ENCODE measurements at regions not wholly inside any gene's neighbourhood (a gene's known extent, or its start where the extent isn't known, plus 50 kb on each side); places are given as distances from the start of the nearest gene placed in this dataset.
"Not testable (repeated sequence)": the region's sequence is repeated elsewhere in the genome, so short reads cannot be mapped to it uniquely, and the experiment has no call there.

GRCh38 chr7:83820641-83821040, 171.7 kb upstream of the SEMA3E start:
- POLR2A ChIA-PET = no interaction called here
- WGBS (ENCODE audit: insufficient coverage) = no CpG with 5 or more reads among the region's 4 CpGs
- H3K4me1 ChIP-seq (ENCODE audit: control insufficient read depth in 1 of 2, extremely low read depth in 1 of 2, insufficient read depth in 2 of 2, low read length in 2 of 2) = no peaks in the 10 kb centered on the region
- Mint-ChIP-seq H3K27ac (no peak overlapping the region), H3K9me3 (peaks cover 0 to 10% (median 3%) of the 10 kb centered on the region in 3 donors), H3K27me3 (no peaks in the 10 kb centered on the region), H3K4me3 (no peak overlapping the region), H3K36me3 (no peaks in the 10 kb centered on the region), H3K4me1 (no peaks in the 10 kb centered on the region)
- no peaks in the 10 kb centered on the region for H3K27me3 ChIP-seq (replicated peaks in 1 of 2; ENCODE audit: control insufficient read depth in 2 of 2, extremely low read depth in 1 of 2, insufficient read depth in 2 of 2, low read length in 1 of 2)
- H3K9me3 ChIP-seq = no peaks in the 10 kb centered on the region
- ATAC-seq (replicated peaks in 1 of 4) (no peak), DNase-seq (no peak)
- H3K36me3 ChIP-seq (ENCODE audit: control insufficient read depth in 2 of 2, extremely low read depth in 1 of 2, insufficient read depth in 1 of 2, low read length in 1 of 2) = no peaks in the 10 kb centered on the region
- no peak overlapping the region for H3K4me3 ChIP-seq (ENCODE audit: control insufficient read depth in 1 of 2, extremely low read depth in 1 of 2, low read length in 1 of 2)
- H3K27ac ChIP-seq (ENCODE audit: low read length) = no peak overlapping the region
- CTCF ChIA-PET = no interaction called here

- DNase-seq (no peak), ATAC-seq (replicated peaks in 1 of 4) (no peak)
- Histone ChIP-seq H3K9me3 (no peaks in the 10 kb centered on the region), H3K27ac (ENCODE audit: low read length) (no peak overlapping the region), H3K4me1 (ENCODE audit: control insufficient read depth in 1 of 2, extremely low read depth in 1 of 2, insufficient read depth in 2 of 2, low read length in 2 of 2) (no peaks in the 10 kb centered on the region), H3K27me3 (replicated peaks in 1 of 2; ENCODE audit: control insufficient read depth in 2 of 2, extremely low read depth in 1 of 2, insufficient read depth in 2 of 2, low read length in 1 of 2) (no peaks in the 10 kb centered on the region), H3K4me3 (ENCODE audit: control insufficient read depth in 1 of 2, extremely low read depth in 1 of 2, low read length in 1 of 2) (no peak overlapping the region), H3K36me3 (ENCODE audit: control insufficient read depth in 2 of 2, extremely low read depth in 1 of 2, insufficient read depth in 1 of 2, low read length in 1 of 2) (no peaks in the 10 kb centered on the region)
- Mint-ChIP-seq H3K36me3 (no peaks in the 10 kb centered on the region), H3K9me3 (peaks cover 0 to 10% (median 3%) of the 10 kb centered on the region in 3 donors), H3K27ac (no peak overlapping the region), H3K4me3 (no peak overlapping the region), H3K27me3 (no peaks in the 10 kb centered on the region), H3K4me1 (no peaks in the 10 kb centered on the region)
- WGBS (ENCODE audit: insufficient coverage) = no CpG with 5 or more reads among the region's 3 CpGs
- POLR2A ChIA-PET = no interaction called here
- CTCF ChIA-PET = no interaction called here
Measured at GRCh38 chr7:83819911-83820310, 171.0 kb upstream of the SEMA3E start.

- ChIA-PET POLR2A (no interaction called here), CTCF (no interaction called here)
- ATAC-seq (replicated peaks in 1 of 4) = no peak
- Histone ChIP-seq H3K36me3 (ENCODE audit: control insufficient read depth in 2 of 2, extremely low read depth in 1 of 2, insufficient read depth in 1 of 2, low read length in 1 of 2) (no peaks in the 10 kb centered on the region), H3K27ac (ENCODE audit: low read length) (no peak overlapping the region), H3K4me3 (ENCODE audit: control insufficient read depth in 1 of 2, extremely low read depth in 1 of 2, low read length in 1 of 2) (no peak overlapping the region), H3K4me1 (ENCODE audit: control insufficient read depth in 1 of 2, extremely low read depth in 1 of 2, insufficient read depth in 2 of 2, low read length in 2 of 2) (no peaks in the 10 kb centered on the region), H3K27me3 (replicated peaks in 1 of 2; ENCODE audit: control insufficient read depth in 2 of 2, extremely low read depth in 1 of 2, insufficient read depth in 2 of 2, low read length in 1 of 2) (no peaks in the 10 kb centered on the region), H3K9me3 (no peaks in the 10 kb centered on the region)
- Mint-ChIP-seq H3K27me3 (no peaks in the 10 kb centered on the region), H3K4me3 (no peak overlapping the region), H3K4me1 (no peaks in the 10 kb centered on the region), H3K36me3 (no peaks in the 10 kb centered on the region), H3K9me3 (peaks cover 3 to 14% (median 3%) of the 10 kb centered on the region in 3 donors), H3K27ac (no peak overlapping the region)
- DNase-seq = no peak
- WGBS (ENCODE audit: insufficient coverage) = no CpG with 5 or more reads among the region's 1 CpG
Measured at GRCh38 chr7:83814480-83814879, 165.5 kb upstream of the SEMA3E start.

- H3K4me1 ChIP-seq (ENCODE audit: control insufficient read depth in 1 of 2, extremely low read depth in 1 of 2, insufficient read depth in 2 of 2, low read length in 2 of 2); CTCF ChIA-PET; H3K4me1 Mint-ChIP-seq; POLR2A ChIA-PET; H3K27me3 Mint-ChIP-seq; H3K27ac Mint-ChIP-seq; H3K36me3 ChIP-seq (ENCODE audit: control insufficient read depth in 2 of 2, extremely low read depth in 1 of 2, insufficient read depth in 1 of 2, low read length in 1 of 2); H3K9me3 Mint-ChIP-seq; H3K4me3 ChIP-seq (ENCODE audit: control insufficient read depth in 1 of 2, extremely low read depth in 1 of 2, low read length in 1 of 2); DNase-seq; H3K4me3 Mint-ChIP-seq; H3K27ac ChIP-seq (ENCODE audit: low read length); H3K27me3 ChIP-seq (replicated peaks in 1 of 2; ENCODE audit: control insufficient read depth in 2 of 2, extremely low read depth in 1 of 2, insufficient read depth in 2 of 2, low read length in 1 of 2); ATAC-seq (replicated peaks in 1 of 4); H3K9me3 ChIP-seq; H3K36me3 Mint-ChIP-seq: not testable (repeated sequence)
- WGBS (ENCODE audit: insufficient coverage) = no CpG with 5 or more reads among the region's 2 CpGs
Measured at GRCh38 chr7:83812563-83812962, 163.6 kb upstream of the SEMA3E start.

GRCh38 chr7:83808982-83809381, 160.0 kb upstream of the SEMA3E start:
- H3K36me3 Mint-ChIP-seq = no peaks in the 10 kb centered on the region
- Histone ChIP-seq H3K4me1 (ENCODE audit: control insufficient read depth in 1 of 2, extremely low read depth in 1 of 2, insufficient read depth in 2 of 2, low read length in 2 of 2) (no peaks in the 10 kb centered on the region), H3K27ac (ENCODE audit: low read length) (no peak overlapping the region), H3K36me3 (ENCODE audit: control insufficient read depth in 2 of 2, extremely low read depth in 1 of 2, insufficient read depth in 1 of 2, low read length in 1 of 2) (no peaks in the 10 kb centered on the region), H3K4me3 (ENCODE audit: control insufficient read depth in 1 of 2, extremely low read depth in 1 of 2, low read length in 1 of 2) (no peak overlapping the region), H3K27me3 (replicated peaks in 1 of 2; ENCODE audit: control insufficient read depth in 2 of 2, extremely low read depth in 1 of 2, insufficient read depth in 2 of 2, low read length in 1 of 2) (no peaks in the 10 kb centered on the region), H3K9me3 (no peaks in the 10 kb centered on the region)
- ChIA-PET CTCF (no interaction called here), POLR2A (no interaction called here)
- whole genome bisulfite sequencing (ENCODE audit: insufficient coverage) = no CpG with 5 or more reads among the region's 2 CpGs
- ATAC-seq (replicated peaks in 1 of 4) (no peak), DNase-seq (no peak)
- no peaks in the 10 kb centered on the region for H3K27me3 Mint-ChIP-seq
- H3K9me3 Mint-ChIP-seq = peaks cover 0 to 8% (median 3%) of the 10 kb centered on the region in 3 donors
- no peak overlapping the region for H3K27ac Mint-ChIP-seq
- H3K4me3 Mint-ChIP-seq = no peak overlapping the region
- no peaks in the 10 kb centered on the region for H3K4me1 Mint-ChIP-seq

GRCh38 chr7:83807774-83808173, 158.8 kb upstream of the SEMA3E start:
- no peak overlapping the region for H3K4me3 ChIP-seq (ENCODE audit: control insufficient read depth in 1 of 2, extremely low read depth in 1 of 2, low read length in 1 of 2)
- ChIA-PET CTCF (no interaction called here), POLR2A (no interaction called here)
- H3K36me3 ChIP-seq (ENCODE audit: control insufficient read depth in 2 of 2, extremely low read depth in 1 of 2, insufficient read depth in 1 of 2, low read length in 1 of 2) = no peaks in the 10 kb centered on the region
- no peak for ATAC-seq (replicated peaks in 1 of 4)
- Mint-ChIP-seq H3K36me3 (no peaks in the 10 kb centered on the region), H3K4me1 (no peaks in the 10 kb centered on the region), H3K9me3 (peaks cover 0 to 13% (median 3%) of the 10 kb centered on the region in 3 donors), H3K4me3 (no peak overlapping the region), H3K27me3 (no peaks in the 10 kb centered on the region), H3K27ac (no peak overlapping the region)
- H3K4me1 ChIP-seq (ENCODE audit: control insufficient read depth in 1 of 2, extremely low read depth in 1 of 2, insufficient read depth in 2 of 2, low read length in 2 of 2) = no peaks in the 10 kb centered on the region
- DNase-seq = no peak
- H3K27ac ChIP-seq (ENCODE audit: low read length) = no peak overlapping the region
- H3K9me3 ChIP-seq = no peaks in the 10 kb centered on the region
- no peaks in the 10 kb centered on the region for H3K27me3 ChIP-seq (replicated peaks in 1 of 2; ENCODE audit: control insufficient read depth in 2 of 2, extremely low read depth in 1 of 2, insufficient read depth in 2 of 2, low read length in 1 of 2)
- WGBS (ENCODE audit: insufficient coverage) = 71% methylated on average over 2 of the region's 4 CpGs

- Histone ChIP-seq H3K4me1 (ENCODE audit: control insufficient read depth in 1 of 2, extremely low read depth in 1 of 2, insufficient read depth in 2 of 2, low read length in 2 of 2) (no peaks in the 10 kb centered on the region), H3K27me3 (replicated peaks in 1 of 2; ENCODE audit: control insufficient read depth in 2 of 2, extremely low read depth in 1 of 2, insufficient read depth in 2 of 2, low read length in 1 of 2) (no peaks in the 10 kb centered on the region), H3K27ac (ENCODE audit: low read length) (no peak overlapping the region), H3K4me3 (ENCODE audit: control insufficient read depth in 1 of 2, extremely low read depth in 1 of 2, low read length in 1 of 2) (no peak overlapping the region), H3K36me3 (ENCODE audit: control insufficient read depth in 2 of 2, extremely low read depth in 1 of 2, insufficient read depth in 1 of 2, low read length in 1 of 2) (no peaks in the 10 kb centered on the region), H3K9me3 (no peaks in the 10 kb centered on the region)
- ChIA-PET POLR2A (no interaction called here), CTCF (interaction anchor here in 1 of 2 donors (0.5 kb wide), 1 partner anchor 941 kb away, joined by 4 read pairs; no protein-coding TSS in a partner anchor)
- ATAC-seq (replicated peaks in 1 of 4) (no peak), DNase-seq (no peak)
- H3K4me3 Mint-ChIP-seq = no peak overlapping the region
- H3K27ac Mint-ChIP-seq = no peak overlapping the region
- H3K9me3 Mint-ChIP-seq = peaks cover 0 to 16% (median 10%) of the 10 kb centered on the region in 3 donors
- H3K4me1 Mint-ChIP-seq = no peaks in the 10 kb centered on the region
- no peaks in the 10 kb centered on the region for H3K36me3 Mint-ChIP-seq
- H3K27me3 Mint-ChIP-seq = no peaks in the 10 kb centered on the region
- WGBS (ENCODE audit: insufficient coverage) = no CpG with 5 or more reads among the region's 1 CpG
Measured at GRCh38 chr7:83806538-83806937, 157.6 kb upstream of the SEMA3E start.
